ENCODE measurements at regions not wholly inside any gene's neighbourhood (a gene's known extent, or its start where the extent isn't known, plus 50 kb on each side); places are given as distances from the start of the nearest gene placed in this dataset.

DNA sequence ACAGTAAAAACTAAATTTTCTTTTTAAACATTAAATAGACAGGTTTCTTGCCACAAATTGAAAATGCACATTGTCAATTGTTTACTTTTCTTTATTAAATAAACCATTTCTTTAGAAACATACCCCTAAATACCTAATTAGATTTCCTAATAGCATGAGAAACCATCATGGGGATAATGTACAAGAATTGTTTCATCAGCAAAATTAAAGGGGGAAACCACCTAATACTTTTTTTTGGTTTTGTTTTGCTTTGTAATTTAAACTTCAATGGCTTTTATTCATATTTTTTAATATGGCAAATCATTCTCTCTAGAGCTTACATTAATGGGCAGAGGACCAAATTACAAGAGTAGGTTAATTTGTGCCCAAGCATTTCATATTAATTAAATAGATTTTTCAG lies 987.9 kb downstream of the EPHA7 start:
- in situ Hi-C loops (cut with HindIII; ENCODE audit: low pct_ligation_motif_present, low sequenced_read_pairs), result no loop called here
- Histone ChIP-seq H3K27me3 (replicated peaks) (no peaks in the 10 kb centered on the region), H3K4me3 (ENCODE audit: low read depth, low read length) (no peak overlapping the region), H3K36me3 (replicated peaks) (no peaks in the 10 kb centered on the region), H3K27ac (no peak overlapping the region)
- no peak for DNase-seq
- TF ChIP-seq, protein P1, sequence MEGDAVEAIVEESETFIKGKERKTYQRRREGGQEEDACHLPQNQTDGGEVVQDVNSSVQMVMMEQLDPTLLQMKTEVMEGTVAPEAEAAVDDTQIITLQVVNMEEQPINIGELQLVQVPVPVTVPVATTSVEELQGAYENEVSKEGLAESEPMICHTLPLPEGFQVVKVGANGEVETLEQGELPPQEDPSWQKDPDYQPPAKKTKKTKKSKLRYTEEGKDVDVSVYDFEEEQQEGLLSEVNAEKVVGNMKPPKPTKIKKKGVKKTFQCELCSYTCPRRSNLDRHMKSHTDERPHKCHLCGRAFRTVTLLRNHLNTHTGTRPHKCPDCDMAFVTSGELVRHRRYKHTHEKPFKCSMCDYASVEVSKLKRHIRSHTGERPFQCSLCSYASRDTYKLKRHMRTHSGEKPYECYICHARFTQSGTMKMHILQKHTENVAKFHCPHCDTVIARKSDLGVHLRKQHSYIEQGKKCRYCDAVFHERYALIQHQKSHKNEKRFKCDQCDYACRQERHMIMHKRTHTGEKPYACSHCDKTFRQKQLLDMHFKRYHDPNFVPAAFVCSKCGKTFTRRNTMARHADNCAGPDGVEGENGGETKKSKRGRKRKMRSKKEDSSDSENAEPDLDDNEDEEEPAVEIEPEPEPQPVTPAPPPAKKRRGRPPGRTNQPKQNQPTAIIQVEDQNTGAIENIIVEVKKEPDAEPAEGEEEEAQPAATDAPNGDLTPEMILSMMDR (IDR thresholded peaks at IDR 0.05; ENCODE audit: low read depth, low read length, missing control alignments), result no peak

DNA sequence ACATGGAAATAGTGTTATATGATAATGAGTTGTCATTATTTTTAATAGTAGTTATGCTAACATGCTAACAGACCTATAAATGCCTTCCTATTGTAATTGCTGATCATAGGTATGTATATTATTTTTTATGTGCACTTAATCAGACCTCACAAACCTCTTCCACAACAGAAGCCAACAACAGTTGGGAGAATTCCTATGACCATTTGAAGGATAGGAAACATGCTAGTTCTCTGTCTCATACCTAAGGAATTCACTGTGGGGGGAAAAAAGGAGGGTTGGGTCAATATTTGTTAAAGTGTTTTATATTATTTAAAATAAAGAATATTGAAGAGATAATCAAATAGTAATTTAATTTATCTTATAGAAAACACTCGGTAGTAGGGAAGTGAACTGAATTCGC lies 990.9 kb downstream of the EPHA7 start:
- Histone ChIP-seq H3K4me3 (ENCODE audit: low read depth, low read length) (no peak overlapping the region), H3K27ac (no peak overlapping the region), H3K36me3 (replicated peaks) (no peaks in the 10 kb centered on the region), H3K27me3 (replicated peaks) (no peaks in the 10 kb centered on the region)
- in situ Hi-C loops (cut with HindIII; ENCODE audit: low pct_ligation_motif_present, low sequenced_read_pairs), result no loop called here
- no peak for DNase-seq
- TF ChIP-seq, protein P1 (IDR thresholded peaks at IDR 0.05; ENCODE audit: low read depth, low read length, missing control alignments), result no peak

- H3K4me3 ChIP-seq (ENCODE audit: low read depth, low read length), result no peak overlapping the region
- TF ChIP-seq, protein P1 (IDR thresholded peaks at IDR 0.05; ENCODE audit: low read depth, low read length, missing control alignments), result no peak
These were observed 991.9 kb downstream of the EPHA7 start for GRCh38 chr6:92427453-92427852.

DNA sequence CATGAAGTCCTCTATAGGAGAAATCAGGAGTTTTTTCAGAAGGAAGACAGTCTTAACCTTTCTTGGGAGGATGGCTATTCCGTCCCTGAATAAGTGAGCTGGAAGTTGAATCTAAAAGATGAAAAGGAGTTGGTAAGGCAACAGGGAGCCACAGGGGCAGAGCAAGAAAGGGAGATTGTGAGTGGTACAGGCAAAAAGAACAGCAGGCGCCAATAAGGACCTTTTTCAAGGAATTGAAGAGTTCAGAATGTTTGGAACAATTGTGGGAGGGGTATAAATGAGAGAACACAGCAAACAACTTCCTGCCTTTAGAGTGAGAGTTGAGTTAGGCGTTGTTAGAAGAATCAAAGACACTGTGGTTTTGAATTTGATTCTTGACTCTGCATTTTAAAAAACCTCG lies 1003.7 kb downstream of the EPHA7 start:
- in situ Hi-C loops (cut with HindIII; ENCODE audit: low pct_ligation_motif_present, low sequenced_read_pairs), result no loop called here
- H3K27ac ChIP-seq, result no peak overlapping the region
- DNase-seq, result no peak
- H3K4me3 ChIP-seq (ENCODE audit: low read depth, low read length), result no peak overlapping the region
- TF ChIP-seq, protein P1 (IDR thresholded peaks at IDR 0.05; ENCODE audit: low read depth, low read length, missing control alignments), result no peak
- H3K27me3 ChIP-seq (replicated peaks), result no peaks in the 10 kb centered on the region
- no peaks in the 10 kb centered on the region for H3K36me3 ChIP-seq (replicated peaks)

More at GRCh38 chr6:92427453-92427852, 991.9 kb downstream of the EPHA7 start:
- H3K27me3 ChIP-seq (replicated peaks), result no peaks in the 10 kb centered on the region
- H3K27ac ChIP-seq, result no peak overlapping the region
- H3K36me3 ChIP-seq (replicated peaks), result no peaks in the 10 kb centered on the region
- in situ Hi-C loops (cut with HindIII; ENCODE audit: low pct_ligation_motif_present, low sequenced_read_pairs), result no loop called here
- no peak for DNase-seq

DNA sequence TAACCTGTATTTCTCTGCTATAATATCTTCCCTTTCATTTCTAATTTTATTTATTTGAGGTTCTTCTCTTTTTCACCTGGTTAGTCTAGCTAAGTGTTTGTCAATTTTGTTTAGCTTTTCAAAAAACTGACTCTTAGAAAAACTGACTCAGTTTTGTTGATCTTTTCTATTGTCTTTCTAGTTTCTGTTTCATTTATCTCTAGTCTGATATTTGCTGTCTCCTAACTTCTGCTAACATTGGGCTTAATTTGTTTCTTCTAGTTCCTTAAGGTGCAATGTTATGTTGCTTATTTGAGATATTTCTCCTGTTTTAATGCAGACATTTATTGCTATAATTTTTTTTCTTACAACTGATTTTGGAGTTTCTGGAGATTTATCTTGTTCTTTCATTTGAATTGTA lies 1011.0 kb downstream of the EPHA7 start:
- no peak overlapping the region for H3K27ac ChIP-seq
- no peaks in the 10 kb centered on the region for H3K36me3 ChIP-seq (replicated peaks)
- H3K27me3 ChIP-seq (replicated peaks), result no peaks in the 10 kb centered on the region
- DNase-seq, result no peak
- H3K4me3 ChIP-seq (ENCODE audit: low read depth, low read length), result no peak overlapping the region
- TF ChIP-seq, protein P1 (IDR thresholded peaks at IDR 0.05; ENCODE audit: low read depth, low read length, missing control alignments), result no peak
- in situ Hi-C loops (cut with HindIII; ENCODE audit: low pct_ligation_motif_present, low sequenced_read_pairs), result no loop called here

DNA sequence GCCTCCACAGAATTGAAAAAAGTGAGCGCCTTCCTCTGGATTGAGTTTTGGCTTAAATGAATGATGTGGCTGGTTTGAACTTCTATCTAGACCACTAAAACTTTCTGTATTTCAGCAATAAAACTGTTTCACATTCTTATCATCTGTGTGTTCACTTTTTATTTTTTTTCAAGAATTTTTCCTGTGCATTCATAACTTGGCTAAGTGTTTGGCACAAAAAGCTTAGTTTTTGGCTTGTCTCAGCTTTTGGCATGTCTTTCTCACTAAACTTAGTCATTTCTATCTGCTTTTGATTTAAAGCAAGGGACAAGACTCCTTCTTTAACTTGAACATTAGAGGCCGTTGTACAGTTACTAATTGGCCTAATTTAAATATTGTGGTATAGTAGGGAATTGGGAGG lies 1015.1 kb downstream of the EPHA7 start:
- in situ Hi-C loops (cut with HindIII; ENCODE audit: low pct_ligation_motif_present, low sequenced_read_pairs), result no loop called here
- no peak overlapping the region for H3K27ac ChIP-seq

More for the DNA sequence above, 1015.1 kb downstream of the EPHA7 start:
- Histone ChIP-seq H3K27me3 (replicated peaks) (no peaks in the 10 kb centered on the region), H3K4me3 (ENCODE audit: low read depth, low read length) (no peak overlapping the region), H3K36me3 (replicated peaks) (no peaks in the 10 kb centered on the region)
- no peak for DNase-seq
- TF ChIP-seq, protein P1 (IDR thresholded peaks at IDR 0.05; ENCODE audit: low read depth, low read length, missing control alignments), result no peak

All from brain microvascular endothelial cell (primary cell).